Glutamatergic neuron (in vitro differentiated cells): ENCODE measurements at regions not wholly inside any gene's neighbourhood (a gene's known extent, or its start where the extent isn't known, plus 50 kb on each side); places are given as distances from the start of the nearest gene placed in this dataset.
A peak's percentile ranks its signal among the peaks of the same experiment; 100 is the strongest.

Source experiments
- DNase-seq: peaks from one replicate; pipeline ENCODE4 v3.0.0; 2022
- H3K27ac Mint-ChIP-seq: one replicate; pipeline ENCODE4 v1.8.0; 2020; ENCODE audit warnings: mild to moderate bottlenecking, mixed read lengths, inconsistent platforms; ENCODE audit not compliant: unreplicated experiment
- H3K27me3 Mint-ChIP-seq: one replicate; pipeline ENCODE4 v1.8.0; 2020; ENCODE audit warnings: mild to moderate bottlenecking, moderate library complexity, mixed read lengths, inconsistent platforms; ENCODE audit not compliant: unreplicated experiment
- H3K36me3 Mint-ChIP-seq: one replicate; pipeline ENCODE4 v1.8.0; 2020; ENCODE audit warnings: mild to moderate bottlenecking, mixed read lengths, inconsistent platforms; ENCODE audit not compliant: unreplicated experiment
- H3K4me1 Mint-ChIP-seq: one replicate; pipeline ENCODE4 v1.8.0; 2020; ENCODE audit warnings: mild to moderate bottlenecking, low read depth, mixed read lengths, inconsistent platforms; ENCODE audit not compliant: unreplicated experiment
- H3K4me3 Mint-ChIP-seq: one replicate; pipeline ENCODE4 v1.8.0; 2020; ENCODE audit warnings: mild to moderate bottlenecking, mixed read lengths, inconsistent platforms; ENCODE audit not compliant: unreplicated experiment
- H3K9me3 Mint-ChIP-seq: one replicate; pipeline ENCODE4 v1.8.0; 2020; ENCODE audit warnings: mild to moderate bottlenecking, moderate library complexity, mixed read lengths, inconsistent platforms; ENCODE audit not compliant: unreplicated experiment
- TF ChIP-seq, protein P1 (sequence below): fragments of 200-600 bp; sonication (generic); IDR thresholded peaks from one replicate; pipeline ENCODE4 v1.5.0; 2021; ENCODE audit not compliant: partially characterized antibody, unreplicated experiment

DNA sequence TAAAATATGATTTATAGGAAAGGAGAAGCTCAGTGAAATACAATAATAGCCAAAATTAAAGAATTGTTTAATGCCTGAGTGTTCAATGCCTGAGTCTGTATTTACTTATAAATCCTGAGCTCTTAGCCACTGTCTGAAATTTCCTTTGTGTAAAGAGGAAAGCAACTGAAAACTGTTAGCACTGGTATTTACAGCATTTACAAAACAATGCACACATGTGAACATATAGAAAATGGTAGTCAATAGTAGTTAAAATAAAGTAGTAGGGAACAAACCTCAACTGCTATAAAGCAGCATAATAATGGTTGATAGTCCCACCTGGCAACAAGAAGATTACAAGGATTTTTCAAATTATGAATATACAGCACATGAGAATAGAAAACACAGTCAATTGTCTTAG is 1137.1 kb upstream of the ATXN8OS start:
- no peak overlapping the region for H3K27ac Mint-ChIP-seq
- no peaks in the 10 kb centered on the region for H3K9me3 Mint-ChIP-seq
- DNase-seq: no peak
- peaks cover 7% of the 10 kb centered on the region for H3K4me1 Mint-ChIP-seq
- no peaks in the 10 kb centered on the region for H3K27me3 Mint-ChIP-seq
- H3K36me3 Mint-ChIP-seq: no peaks in the 10 kb centered on the region
- TF ChIP-seq, protein P1, sequence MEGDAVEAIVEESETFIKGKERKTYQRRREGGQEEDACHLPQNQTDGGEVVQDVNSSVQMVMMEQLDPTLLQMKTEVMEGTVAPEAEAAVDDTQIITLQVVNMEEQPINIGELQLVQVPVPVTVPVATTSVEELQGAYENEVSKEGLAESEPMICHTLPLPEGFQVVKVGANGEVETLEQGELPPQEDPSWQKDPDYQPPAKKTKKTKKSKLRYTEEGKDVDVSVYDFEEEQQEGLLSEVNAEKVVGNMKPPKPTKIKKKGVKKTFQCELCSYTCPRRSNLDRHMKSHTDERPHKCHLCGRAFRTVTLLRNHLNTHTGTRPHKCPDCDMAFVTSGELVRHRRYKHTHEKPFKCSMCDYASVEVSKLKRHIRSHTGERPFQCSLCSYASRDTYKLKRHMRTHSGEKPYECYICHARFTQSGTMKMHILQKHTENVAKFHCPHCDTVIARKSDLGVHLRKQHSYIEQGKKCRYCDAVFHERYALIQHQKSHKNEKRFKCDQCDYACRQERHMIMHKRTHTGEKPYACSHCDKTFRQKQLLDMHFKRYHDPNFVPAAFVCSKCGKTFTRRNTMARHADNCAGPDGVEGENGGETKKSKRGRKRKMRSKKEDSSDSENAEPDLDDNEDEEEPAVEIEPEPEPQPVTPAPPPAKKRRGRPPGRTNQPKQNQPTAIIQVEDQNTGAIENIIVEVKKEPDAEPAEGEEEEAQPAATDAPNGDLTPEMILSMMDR: no peak
- H3K4me3 Mint-ChIP-seq: no peak overlapping the region

DNA sequence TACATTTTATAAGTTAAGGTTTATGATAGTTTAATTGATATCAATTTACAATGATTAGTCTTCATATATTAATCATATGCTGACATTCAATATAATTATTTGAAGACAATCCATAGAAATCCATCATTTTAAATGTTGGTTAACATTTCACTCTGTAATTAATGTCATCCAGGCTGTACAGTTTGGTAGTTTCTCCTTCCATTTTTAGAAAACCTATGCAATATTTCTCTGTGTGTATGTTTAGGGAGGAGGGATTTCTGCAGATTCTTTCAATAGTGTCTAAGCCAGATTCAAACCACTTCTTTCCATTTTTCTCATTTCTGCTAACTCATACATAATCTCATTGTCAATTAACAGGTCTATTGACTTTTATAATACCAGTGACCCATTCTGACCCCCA is 1159.0 kb upstream of the ATXN8OS start:
- no peak for DNase-seq
- Mint-ChIP-seq H3K27me3 (no peaks in the 10 kb centered on the region), H3K4me1 (peaks cover 17% of the 10 kb centered on the region), H3K36me3 (no peaks in the 10 kb centered on the region), H3K9me3 (no peaks in the 10 kb centered on the region), H3K27ac (no peak overlapping the region), H3K4me3 (no peak overlapping the region)
- TF ChIP-seq, protein P1: no peak

DNA sequence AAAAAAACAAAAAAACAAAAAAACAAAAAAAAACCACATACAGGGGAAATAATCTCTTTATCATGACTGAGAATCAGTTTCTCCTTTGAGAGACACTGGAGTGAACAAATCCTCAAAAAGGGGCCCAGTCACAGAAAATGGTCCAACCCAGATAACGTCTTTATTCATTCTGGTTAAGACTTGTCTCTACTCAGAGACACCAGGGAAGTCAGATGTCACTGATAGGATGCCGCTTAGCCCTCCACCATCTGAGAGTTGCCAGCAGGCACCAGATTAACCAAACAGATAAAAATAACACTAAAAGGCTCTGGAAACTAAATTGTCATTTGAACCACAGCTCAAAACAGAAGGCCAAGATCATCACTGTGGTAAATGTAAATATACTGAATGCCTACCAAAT is 1163.4 kb upstream of the ATXN8OS start:
- no peaks in the 10 kb centered on the region for H3K27me3 Mint-ChIP-seq
- H3K4me1 Mint-ChIP-seq: peaks cover 9% of the 10 kb centered on the region
- no peak overlapping the region for H3K4me3 Mint-ChIP-seq

DNA sequence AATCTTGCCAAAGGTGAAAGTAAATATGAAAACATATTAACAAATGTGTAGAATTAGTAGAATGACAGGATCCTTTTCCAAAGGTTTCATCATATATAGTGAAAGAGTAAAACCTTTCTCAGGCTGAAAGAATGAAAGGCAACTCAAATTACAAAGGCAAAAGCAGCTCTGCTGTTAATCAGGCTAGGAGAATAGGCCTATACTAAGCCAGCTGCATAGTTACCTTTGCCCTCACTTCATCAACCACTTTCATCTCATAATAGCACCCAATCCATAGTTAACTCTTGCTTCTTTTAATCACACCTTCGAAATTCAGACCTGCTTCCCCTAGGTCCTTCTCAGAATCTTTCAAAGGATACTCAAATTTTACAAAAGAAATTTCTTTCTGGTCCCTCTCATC is 1167.6 kb upstream of the ATXN8OS start:
- DNase-seq: no peak
- Mint-ChIP-seq H3K9me3 (no peaks in the 10 kb centered on the region), H3K36me3 (no peaks in the 10 kb centered on the region), H3K4me3 (no peak overlapping the region), H3K4me1 (peaks cover 2% of the 10 kb centered on the region), H3K27me3 (no peaks in the 10 kb centered on the region), H3K27ac (no peak overlapping the region)
- TF ChIP-seq, protein P1: no peak

More for the DNA sequence above, 1163.4 kb upstream of the ATXN8OS start:
- Mint-ChIP-seq H3K36me3 (no peaks in the 10 kb centered on the region), H3K27ac (peak overlapping the region; percentile 62), H3K9me3 (no peaks in the 10 kb centered on the region)
- DNase-seq: no peak
- TF ChIP-seq, protein P1: no peak

DNA sequence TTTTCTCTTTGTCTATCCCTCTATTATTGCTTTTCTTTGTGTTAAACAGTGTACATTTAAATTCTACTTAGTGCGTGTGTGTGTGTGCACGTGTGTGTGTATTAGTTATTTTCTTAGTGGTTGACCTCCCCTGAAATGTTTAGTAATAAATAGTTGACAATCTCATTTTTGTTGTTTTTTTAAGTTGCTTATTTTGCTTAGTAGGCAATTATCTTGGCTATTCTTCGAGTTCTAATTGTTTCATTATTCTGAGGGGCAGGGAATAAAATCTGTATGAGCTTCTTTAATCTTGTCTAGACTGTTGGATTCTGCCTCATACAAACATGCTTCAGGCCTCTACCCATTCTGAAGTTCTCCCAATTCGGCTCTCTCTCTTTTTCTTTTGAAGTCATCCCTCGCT is 1169.0 kb upstream of the ATXN8OS start:
- no peak overlapping the region for H3K27ac Mint-ChIP-seq
- H3K4me3 Mint-ChIP-seq: no peak overlapping the region
- no peak for DNase-seq
- TF ChIP-seq, protein P1: no peak
- no peaks in the 10 kb centered on the region for H3K27me3 Mint-ChIP-seq
- H3K9me3 Mint-ChIP-seq: no peaks in the 10 kb centered on the region
- no peaks in the 10 kb centered on the region for H3K36me3 Mint-ChIP-seq
- no peaks in the 10 kb centered on the region for H3K4me1 Mint-ChIP-seq
